ENCODE measurements at regions not wholly inside any gene's neighbourhood (a gene's known extent, or its start where the extent isn't known, plus 50 kb on each side); places are given as distances from the start of the nearest gene placed in this dataset.
"Not testable (repeated sequence)": the region's sequence is repeated elsewhere in the genome, so short reads cannot be mapped to it uniquely, and the experiment has no call there.

- not testable (repeated sequence) for H3K4me1 ChIP-seq; H3K4me2 ChIP-seq; H3K4me3 ChIP-seq; H3K36me3 ChIP-seq; H3K27me3 ChIP-seq; H3K27ac ChIP-seq; H3K9ac ChIP-seq; H3K9me3 ChIP-seq (replicated peaks in 1 of 11); H4K20me1 ChIP-seq
Measured at GRCh38 chr10:38315090-38315805, 221.1 kb downstream of the ZNF37A start.

- H3K9me3 ChIP-seq (replicated peaks in 1 of 11); H3K4me3 ChIP-seq; H3K4me1 ChIP-seq; H3K9ac ChIP-seq; H4K20me1 ChIP-seq; H3K27me3 ChIP-seq; H3K27ac ChIP-seq; H3K36me3 ChIP-seq; H3K4me2 ChIP-seq: not testable (repeated sequence)
Measured at GRCh38 chr10:38321393-38321792, 227.3 kb downstream of the ZNF37A start.

GRCh38 chr10:38330306-38330705, 236.2 kb downstream of the ZNF37A start:
- H3K9me3 ChIP-seq (replicated peaks in 1 of 11); H3K4me1 ChIP-seq; H3K36me3 ChIP-seq; H3K4me2 ChIP-seq; H3K27me3 ChIP-seq; H3K4me3 ChIP-seq; H3K9ac ChIP-seq; H3K27ac ChIP-seq; H4K20me1 ChIP-seq: not testable (repeated sequence)

- not testable (repeated sequence) for H3K4me1 ChIP-seq; H4K20me1 ChIP-seq; H3K4me2 ChIP-seq; H3K27ac ChIP-seq; H3K9ac ChIP-seq; H3K36me3 ChIP-seq; H3K9me3 ChIP-seq (replicated peaks in 1 of 11); H3K27me3 ChIP-seq; H3K4me3 ChIP-seq
Measured at GRCh38 chr10:38331106-38331505, 237.0 kb downstream of the ZNF37A start.

- H3K4me2 ChIP-seq; H3K27me3 ChIP-seq; H3K36me3 ChIP-seq; H3K9ac ChIP-seq; H3K4me3 ChIP-seq; H3K4me1 ChIP-seq; H3K27ac ChIP-seq; H3K9me3 ChIP-seq (replicated peaks in 1 of 11); H4K20me1 ChIP-seq: not testable (repeated sequence)
Measured at GRCh38 chr10:38333699-38334098, 239.6 kb downstream of the ZNF37A start.

- H3K9me3 ChIP-seq (replicated peaks in 1 of 11); H3K27me3 ChIP-seq; H3K36me3 ChIP-seq; H3K27ac ChIP-seq; H4K20me1 ChIP-seq; H3K9ac ChIP-seq; H3K4me2 ChIP-seq; H3K4me1 ChIP-seq; H3K4me3 ChIP-seq: not testable (repeated sequence)
Measured at GRCh38 chr10:38350645-38351044, 256.5 kb downstream of the ZNF37A start.

GRCh38 chr10:38354410-38354809, 260.3 kb downstream of the ZNF37A start:
- H3K27ac ChIP-seq; H3K4me1 ChIP-seq; H3K4me2 ChIP-seq; H3K9ac ChIP-seq; H3K4me3 ChIP-seq; H4K20me1 ChIP-seq; H3K27me3 ChIP-seq; H3K36me3 ChIP-seq; H3K9me3 ChIP-seq (replicated peaks in 1 of 11): not testable (repeated sequence)

- H3K27ac ChIP-seq = peak overlapping the region in 3 of 11 experiments; percentile 13 to 35 (median 20); a peak in 4 of 22 replicates
- H3K4me3 ChIP-seq = peak overlapping the region; percentile 38 to 65 (median 52)
- not testable (repeated sequence) for H3K36me3 ChIP-seq; H4K20me1 ChIP-seq; H3K27me3 ChIP-seq; H3K9me3 ChIP-seq (replicated peaks in 1 of 11); H3K4me1 ChIP-seq
- H3K4me2 ChIP-seq = peak overlapping the region in 8 of 11 experiments; percentile 12 to 57 (median 42); a peak in 10 of 22 replicates
- H3K9ac ChIP-seq = peak overlapping the region in 5 of 11 experiments; percentile 26 to 60 (median 48); a peak in 4 of 22 replicates
Measured at GRCh38 chr10:38355911-38356526, 261.9 kb downstream of the ZNF37A start.

GRCh38 chr10:38356527-38356926, 262.4 kb downstream of the ZNF37A start:
- H3K27ac ChIP-seq; H3K4me1 ChIP-seq; H4K20me1 ChIP-seq; H3K9ac ChIP-seq; H3K27me3 ChIP-seq; H3K9me3 ChIP-seq (replicated peaks in 1 of 11); H3K36me3 ChIP-seq: not testable (repeated sequence)
- H3K4me2 ChIP-seq = peak overlapping the region in 4 of 11 experiments; percentile 10 to 30 (median 20); a peak in 2 of 22 replicates
- peak overlapping the region; percentile 36 to 62 (median 52); a peak in 19 of 20 replicates for H3K4me3 ChIP-seq

GRCh38 chr10:38362514-38362913, 268.4 kb downstream of the ZNF37A start:
- not testable (repeated sequence) for H3K9me3 ChIP-seq (replicated peaks in 1 of 11)

GRCh38 chr10:38364073-38364472, 269.9 kb downstream of the ZNF37A start:
- not testable (repeated sequence) for H3K9me3 ChIP-seq (replicated peaks in 1 of 11); H4K20me1 ChIP-seq; H3K27me3 ChIP-seq; H3K27ac ChIP-seq; H3K4me3 ChIP-seq; H3K36me3 ChIP-seq; H3K9ac ChIP-seq; H3K4me2 ChIP-seq; H3K4me1 ChIP-seq

More at GRCh38 chr10:38362514-38362913, 268.4 kb downstream of the ZNF37A start:
- H3K4me2 ChIP-seq, H3K9ac ChIP-seq, H3K27me3 ChIP-seq, H4K20me1 ChIP-seq, H3K27ac ChIP-seq, H3K4me1 ChIP-seq, H3K4me3 ChIP-seq: not testable (repeated sequence)
- peaks cover 0 to 13% (median 0%) of the 10 kb centered on the region in 11 experiments; a peak in 5 of 22 replicates for H3K36me3 ChIP-seq

- H3K27ac ChIP-seq; H3K4me1 ChIP-seq; H3K9ac ChIP-seq; H3K4me2 ChIP-seq; H3K4me3 ChIP-seq; H4K20me1 ChIP-seq; H3K36me3 ChIP-seq; H3K27me3 ChIP-seq; H3K9me3 ChIP-seq (replicated peaks in 1 of 11): not testable (repeated sequence)
Measured at GRCh38 chr10:38365917-38366316, 271.8 kb downstream of the ZNF37A start.

GRCh38 chr10:38383800-38384199, 289.7 kb downstream of the ZNF37A start:
- H4K20me1 ChIP-seq; H3K9ac ChIP-seq; H3K4me3 ChIP-seq; H3K4me1 ChIP-seq; H3K9me3 ChIP-seq (replicated peaks in 1 of 11); H3K27me3 ChIP-seq; H3K4me2 ChIP-seq; H3K36me3 ChIP-seq; H3K27ac ChIP-seq: not testable (repeated sequence)

GRCh38 chr10:38386869-38387268, 292.7 kb downstream of the ZNF37A start:
- H3K27ac ChIP-seq; H3K27me3 ChIP-seq; H3K4me2 ChIP-seq; H3K36me3 ChIP-seq; H3K4me1 ChIP-seq; H4K20me1 ChIP-seq; H3K4me3 ChIP-seq; H3K9ac ChIP-seq; H3K9me3 ChIP-seq (replicated peaks in 1 of 11): not testable (repeated sequence)

Measured in BLaER1 treated with 17β-estradiol and CSF1 and Interleukin-3, amounts not matched to agents 10 nM and 100 nM (cell line).